ENCODE measurements at regions not wholly inside any gene's neighbourhood (a gene's known extent, or its start where the extent isn't known, plus 50 kb on each side); places are given as distances from the start of the nearest gene placed in this dataset.
"Not testable (repeated sequence)": the region's sequence is repeated elsewhere in the genome, so short reads cannot be mapped to it uniquely, and the experiment has no call there.

DNA sequence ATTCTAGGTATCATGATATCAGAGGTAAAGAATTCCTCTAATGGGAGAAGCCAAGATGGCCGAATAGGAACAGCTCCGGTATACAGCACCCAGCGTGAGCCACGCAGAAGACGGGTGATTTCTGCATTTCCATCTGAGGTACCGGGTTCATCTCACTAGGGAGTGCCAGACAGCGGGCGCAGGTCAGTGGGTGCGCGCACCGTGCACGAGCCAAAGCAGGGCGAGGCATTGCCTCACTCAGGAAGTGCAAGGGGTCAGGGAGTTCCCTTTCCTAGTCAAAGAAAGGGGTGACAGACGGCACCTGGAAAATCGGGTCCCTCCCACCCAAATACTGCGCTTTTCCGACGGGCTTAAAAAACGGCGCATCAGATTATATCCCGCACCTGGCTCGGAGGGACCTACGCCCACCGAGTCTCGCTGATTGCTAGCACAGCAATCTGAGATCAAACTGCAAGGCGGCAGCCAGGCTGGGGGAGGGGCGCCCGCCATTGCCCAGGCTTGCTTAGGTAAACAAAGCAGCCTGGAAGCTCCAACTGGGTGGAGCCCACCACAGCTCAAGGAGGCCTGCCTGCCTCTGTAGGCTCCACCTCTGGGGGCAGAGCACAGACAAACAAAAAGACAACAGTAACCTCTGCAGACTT is 70.4 kb upstream of the ALCAM start:
- not testable (repeated sequence) for DNase-seq

- DNase-seq, result no peak
Observed at GRCh38 chr3:105304487-105304886, 62.2 kb upstream of the ALCAM start.

DNA sequence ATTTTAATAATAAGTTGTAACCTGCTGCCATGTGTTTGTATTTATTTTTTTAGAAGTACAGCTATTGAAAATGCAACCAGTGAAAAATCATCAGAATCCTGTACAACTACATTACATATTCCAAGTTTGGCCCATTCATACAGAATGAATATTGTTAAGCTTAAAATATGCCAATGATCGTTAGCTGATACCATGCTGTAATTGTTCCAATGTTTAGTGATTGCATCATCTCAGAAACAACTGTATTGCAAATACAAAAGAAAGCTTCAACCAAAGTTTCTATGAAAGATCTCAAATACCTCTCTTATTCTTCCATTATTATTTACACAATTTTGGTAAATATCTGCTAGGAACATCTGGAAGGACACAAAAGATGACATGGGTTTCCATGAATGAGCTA is 51.6 kb upstream of the ALCAM start:
- DNase-seq, result no peak

DNA sequence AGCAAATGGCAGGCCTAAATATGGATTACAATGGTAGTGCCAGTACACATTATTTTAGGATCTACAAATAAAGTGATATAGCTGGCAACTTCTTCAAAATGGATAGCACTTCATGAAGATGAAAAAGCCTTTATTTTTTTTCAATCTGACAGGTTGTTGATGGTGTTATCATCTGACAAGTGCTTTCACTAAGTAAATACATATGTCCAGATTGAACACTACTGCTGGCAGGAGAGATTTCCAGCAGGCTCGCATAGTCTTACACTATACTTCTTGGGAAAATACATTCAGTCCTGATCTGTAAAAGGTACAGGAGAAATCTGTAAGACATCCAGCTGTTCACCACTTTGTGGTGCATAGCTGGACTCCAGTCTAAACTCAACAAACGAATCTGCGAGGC is 50.9 kb upstream of the ALCAM start:
- DNase-seq, result no peak

DNA sequence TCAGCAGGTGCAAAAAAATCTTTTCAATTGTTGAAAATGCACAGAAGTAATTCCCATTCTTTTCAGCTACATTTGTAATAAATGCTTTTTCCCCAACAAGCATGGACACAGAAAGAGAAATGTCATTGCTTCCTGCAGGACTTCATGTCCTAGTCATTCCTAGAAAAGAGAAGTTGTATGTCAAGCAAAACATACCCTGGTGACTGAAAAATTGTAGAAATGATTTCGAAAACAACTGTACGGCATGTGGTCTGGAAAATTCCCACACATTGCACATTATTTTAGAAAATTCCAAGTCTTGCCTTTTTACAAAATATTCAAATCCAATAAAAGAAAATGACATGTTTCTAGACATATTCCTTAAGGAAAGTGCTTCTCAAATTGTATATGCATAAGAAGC is 50.4 kb upstream of the ALCAM start:
- no peak for DNase-seq

Measured in amniotic stem cell (primary cell).